ENCODE measurements at regions not wholly inside any gene's neighbourhood (a gene's known extent, or its start where the extent isn't known, plus 50 kb on each side); places are given as distances from the start of the nearest gene placed in this dataset.
"Not testable (repeated sequence)": the region's sequence is repeated elsewhere in the genome, so short reads cannot be mapped to it uniquely, and the experiment has no call there.

GRCh38 chr6:157727629-157728182, 95.3 kb upstream of the SNX9 start:
- DNase-seq: no peak

GRCh38 chr6:157728183-157728881, 94.7 kb upstream of the SNX9 start:
- no peak for DNase-seq

- no peak for DNase-seq
These were observed 91.8 kb upstream of the SNX9 start for GRCh38 chr6:157731221-157731620.

GRCh38 chr6:157732007-157732406, 91.0 kb upstream of the SNX9 start:
- DNase-seq: no peak

- DNase-seq: no peak
These were observed 90.5 kb upstream of the SNX9 start for GRCh38 chr6:157732416-157733161.

- not testable (repeated sequence) for DNase-seq
These were observed 86.5 kb upstream of the SNX9 start for GRCh38 chr6:157736555-157736954.

GRCh38 chr6:157741321-157741947, 81.6 kb upstream of the SNX9 start:
- no peak for DNase-seq

GRCh38 chr6:157741948-157742556, 81.0 kb upstream of the SNX9 start:
- DNase-seq: no peak

- DNase-seq: no peak
These were observed 78.9 kb upstream of the SNX9 start for GRCh38 chr6:157744102-157744601.

GRCh38 chr6:157746897-157747296, 76.1 kb upstream of the SNX9 start:
- DNase-seq: no peak

GRCh38 chr6:157747370-157747769, 75.7 kb upstream of the SNX9 start:
- DNase-seq: no peak

GRCh38 chr6:157748839-157749571, 74.0 kb upstream of the SNX9 start:
- no peak for DNase-seq

GRCh38 chr6:157750973-157751372, 72.1 kb upstream of the SNX9 start:
- DNase-seq: not testable (repeated sequence)

- DNase-seq: no peak
These were observed 71.4 kb upstream of the SNX9 start for GRCh38 chr6:157751547-157752200.

- DNase-seq: not testable (repeated sequence)
These were observed 70.2 kb upstream of the SNX9 start for GRCh38 chr6:157752879-157753278.

GRCh38 chr6:157753291-157753690, 69.8 kb upstream of the SNX9 start:
- no peak for DNase-seq

GRCh38 chr6:157753801-157754200, 69.2 kb upstream of the SNX9 start:
- not testable (repeated sequence) for DNase-seq

GRCh38 chr6:157754351-157754750, 68.7 kb upstream of the SNX9 start:
- no peak for DNase-seq

GRCh38 chr6:157755032-157755745, 67.9 kb upstream of the SNX9 start:
- DNase-seq: no peak

- DNase-seq: no peak
These were observed 67.2 kb upstream of the SNX9 start for GRCh38 chr6:157755746-157756411.
